Prostate gland (tissue), 2 donors: ENCODE measurements at regions not wholly inside any gene's neighbourhood (a gene's known extent, or its start where the extent isn't known, plus 50 kb on each side); places are given as distances from the start of the nearest gene placed in this dataset.

Source experiments
- DNase-seq: peaks from one replicate; pipeline ENCODE4 v3.0.0-alpha.2; 2019; ENCODE audit warnings: low spot score
- H3K27ac ChIP-seq, 2 donors: fragments of 200-600 bp; sonication (generic); 2 replicates each; pipeline ENCODE4 v1.5.1; 2017 to 2019
- H3K27me3 ChIP-seq: fragments of 200-600 bp; sonication (generic); replicated peaks from 2 replicates; pipeline ENCODE4 v1.5.1; 2019; ENCODE audit not compliant: insufficient read depth
- H3K36me3 ChIP-seq, 2 donors: fragments of 200-600 bp; sonication (generic); 1 replicate in 1 of 2; 2 replicates in 1 of 2; pipeline versions ENCODE4 v1.5.1 to v1.8.1; 2017 to 2019
- H3K4me1 ChIP-seq: fragments of 200-600 bp; sonication (generic); replicated peaks from 2 replicates; pipeline ENCODE4 v1.5.1; 2019
- H3K4me3 ChIP-seq, 2 donors: fragments of 200-600 bp; sonication (generic); 2 replicates each; pipeline ENCODE4 v1.5.1; 2017 to 2019
- H3K9me3 ChIP-seq: fragments of 200-600 bp; sonication (generic); 2 replicates; pipeline ENCODE4 v1.5.1; 2017
- POLR2A ChIP-seq: fragments of 450-650 bp; IDR thresholded peaks from one replicate; pipeline ENCODE4 v1.6.1; 2016; ENCODE audit warnings: antibody characterized with exemption, mild to moderate bottlenecking
- POLR2AphosphoS5 ChIP-seq: sonication (generic); formaldehyde crosslinking; IDR thresholded peaks from one replicate; pipeline ENCODE4 v1.6.1; 2017; ENCODE audit warnings: antibody characterized with exemption
- WGBS: methylation state at CpG from one replicate; pipeline ENCODE4 v1.1.5; 2018; 5-methylcytosine and 5-hydroxymethylcytosine counted together
- intact Hi-C: fragments of 100-400 bp; cut with DNase I; formaldehyde crosslinking; loops from one replicate; pipeline ENCODE4 v1.14.2; 2022
- TF ChIP-seq, protein P1 (sequence below), 4 experiments: fragments of 200-600 bp in 2 of 4; fragments of 450-650 bp in 2 of 4; sonication (generic) in 2 of 4; IDR thresholded peaks; 1 replicate in 3 of 4; 2 replicates in 1 of 4; pipeline ENCODE4 v1.5.1; 2016 to 2019; ENCODE audit warnings: antibody characterized with exemption in 4 of 4, mild to moderate bottlenecking in 2 of 4, moderate library complexity in 2 of 4

DNA sequence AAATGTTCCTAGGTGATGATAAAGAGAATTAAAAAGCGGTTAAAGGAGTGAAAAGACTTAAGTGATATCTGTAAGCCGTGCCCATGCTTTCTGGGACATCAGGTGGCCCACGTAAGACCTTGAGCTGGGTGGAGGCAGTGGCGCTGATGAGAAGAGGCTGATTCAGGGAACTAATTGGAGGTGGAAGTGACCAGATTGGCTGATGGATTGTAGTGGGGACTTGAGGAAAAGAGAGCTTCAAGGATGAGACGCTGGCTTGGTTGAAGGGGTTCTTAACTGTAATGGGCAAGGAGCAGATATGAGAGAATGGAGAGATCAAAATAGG, 69.1 kb upstream of the EP300 start:
- Histone ChIP-seq H3K9me3 (no peaks in the 10 kb centered on the region), H3K36me3 (no peaks in the 10 kb centered on the region), H3K27me3 (no peaks in the 10 kb centered on the region), H3K27ac (peak overlapping the region; percentile 98 to 99), H3K4me3 (no peak overlapping the region), H3K4me1 (no peaks in the 10 kb centered on the region)
- WGBS, result 79% methylated on average over 5 of the region's 5 CpGs
- TF ChIP-seq, protein P1, sequence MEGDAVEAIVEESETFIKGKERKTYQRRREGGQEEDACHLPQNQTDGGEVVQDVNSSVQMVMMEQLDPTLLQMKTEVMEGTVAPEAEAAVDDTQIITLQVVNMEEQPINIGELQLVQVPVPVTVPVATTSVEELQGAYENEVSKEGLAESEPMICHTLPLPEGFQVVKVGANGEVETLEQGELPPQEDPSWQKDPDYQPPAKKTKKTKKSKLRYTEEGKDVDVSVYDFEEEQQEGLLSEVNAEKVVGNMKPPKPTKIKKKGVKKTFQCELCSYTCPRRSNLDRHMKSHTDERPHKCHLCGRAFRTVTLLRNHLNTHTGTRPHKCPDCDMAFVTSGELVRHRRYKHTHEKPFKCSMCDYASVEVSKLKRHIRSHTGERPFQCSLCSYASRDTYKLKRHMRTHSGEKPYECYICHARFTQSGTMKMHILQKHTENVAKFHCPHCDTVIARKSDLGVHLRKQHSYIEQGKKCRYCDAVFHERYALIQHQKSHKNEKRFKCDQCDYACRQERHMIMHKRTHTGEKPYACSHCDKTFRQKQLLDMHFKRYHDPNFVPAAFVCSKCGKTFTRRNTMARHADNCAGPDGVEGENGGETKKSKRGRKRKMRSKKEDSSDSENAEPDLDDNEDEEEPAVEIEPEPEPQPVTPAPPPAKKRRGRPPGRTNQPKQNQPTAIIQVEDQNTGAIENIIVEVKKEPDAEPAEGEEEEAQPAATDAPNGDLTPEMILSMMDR (IDR thresholded peaks at IDR 0.05), result no peak
- no peak for TF ChIP-seq POLR2AphosphoS5
- no peak for TF ChIP-seq POLR2A
- no peak for DNase-seq
- intact Hi-C loops, result loop anchor here (5.0 kb wide), 1 partner anchor 69 kb away; the partner anchor contains the start of gene EP300

DNA sequence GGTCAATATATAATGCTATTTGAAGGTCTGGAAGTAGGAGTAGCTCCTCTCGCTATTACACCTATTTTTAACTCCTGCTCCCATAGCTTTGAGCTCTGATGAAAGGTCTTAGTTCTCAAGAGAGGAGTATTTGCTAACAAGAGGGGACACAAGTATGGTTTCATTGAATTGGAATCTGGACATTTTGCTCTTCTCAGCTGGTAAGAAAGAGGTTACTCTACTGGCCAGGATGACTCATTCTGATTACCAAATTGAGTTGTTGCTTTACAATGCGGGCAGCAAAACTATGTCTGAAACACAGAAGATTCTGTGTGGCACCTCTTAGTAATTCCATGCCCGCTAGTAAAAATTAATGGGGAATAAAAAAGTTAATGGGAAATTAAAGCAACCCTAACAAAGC, 63.6 kb upstream of the EP300 start:
- intact Hi-C loops, result no loop called here
- Histone ChIP-seq H3K36me3 (no peaks in the 10 kb centered on the region), H3K27ac (no peak overlapping the region), H3K4me3 (no peak overlapping the region), H3K9me3 (no peaks in the 10 kb centered on the region), H3K4me1 (no peaks in the 10 kb centered on the region), H3K27me3 (no peaks in the 10 kb centered on the region)
- DNase-seq, result no peak
- 80% methylated on average over 3 of the region's 3 CpGs for WGBS
- TF ChIP-seq, protein P1 (IDR thresholded peaks at IDR 0.05), result no peak
- TF ChIP-seq POLR2AphosphoS5, result no peak
- no peak for TF ChIP-seq POLR2A

DNA sequence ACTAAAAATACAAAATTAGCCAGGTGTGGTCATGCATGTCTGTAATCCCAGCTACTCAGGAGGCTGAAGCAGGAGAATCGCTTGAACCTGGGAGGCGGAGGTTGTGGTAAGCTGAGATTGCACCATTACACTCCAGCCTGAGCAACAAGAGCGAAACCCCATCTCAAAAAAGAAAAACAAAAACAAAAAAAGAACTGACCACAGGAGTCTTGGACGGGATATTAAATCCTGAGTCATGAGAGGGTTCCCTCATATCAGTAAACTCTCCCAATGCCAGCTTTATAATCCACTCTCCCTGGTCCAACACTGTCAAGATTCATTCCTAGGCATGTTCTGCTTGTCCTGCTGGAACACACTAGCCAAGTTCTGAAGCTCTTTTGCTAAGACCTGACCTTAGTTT, 61.5 kb upstream of the EP300 start:
- WGBS, result 91% methylated on average over 4 of the region's 4 CpGs
- DNase-seq, result no peak
- Histone ChIP-seq H3K27ac (no peak overlapping the region), H3K9me3 (no peaks in the 10 kb centered on the region), H3K4me3 (no peak overlapping the region), H3K27me3 (no peaks in the 10 kb centered on the region), H3K4me1 (no peaks in the 10 kb centered on the region), H3K36me3 (no peaks in the 10 kb centered on the region)
- intact Hi-C loops, result no loop called here
- TF ChIP-seq POLR2AphosphoS5 (no peak), POLR2A (no peak)
- TF ChIP-seq, protein P1 (IDR thresholded peaks at IDR 0.05), result no peak

DNA sequence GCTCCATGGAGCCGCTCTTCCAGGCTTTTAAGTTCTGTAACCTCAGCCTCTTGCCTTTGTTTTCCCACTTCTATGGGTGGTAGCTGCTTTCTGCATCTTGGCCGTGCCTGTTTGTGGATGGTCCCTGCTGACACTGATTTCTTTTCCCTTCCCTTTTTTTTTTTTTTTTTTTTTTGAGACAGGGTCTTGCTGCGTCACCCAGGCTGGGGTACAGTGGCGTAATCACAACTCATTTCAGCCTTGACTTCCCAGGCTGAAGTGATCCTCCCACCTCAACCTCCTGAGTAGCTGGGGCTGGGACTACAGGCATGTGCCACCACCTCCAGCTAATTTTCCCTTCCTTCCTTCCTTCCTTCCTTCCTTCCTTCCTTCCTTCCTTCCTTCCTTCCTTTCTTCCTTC, 57.7 kb upstream of the EP300 start:
- TF ChIP-seq, protein P1 (IDR thresholded peaks at IDR 0.05), result no peak
- TF ChIP-seq POLR2AphosphoS5 (no peak), POLR2A (no peak)
- intact Hi-C loops, result no loop called here
- Histone ChIP-seq H3K27me3 (no peaks in the 10 kb centered on the region), H3K4me1 (no peaks in the 10 kb centered on the region), H3K27ac (no peak overlapping the region), H3K9me3 (no peaks in the 10 kb centered on the region), H3K4me3 (no peak overlapping the region), H3K36me3 (no peaks in the 10 kb centered on the region)
- whole genome bisulfite sequencing, result 81% methylated on average over 4 of the region's 4 CpGs
- no peak for DNase-seq

DNA sequence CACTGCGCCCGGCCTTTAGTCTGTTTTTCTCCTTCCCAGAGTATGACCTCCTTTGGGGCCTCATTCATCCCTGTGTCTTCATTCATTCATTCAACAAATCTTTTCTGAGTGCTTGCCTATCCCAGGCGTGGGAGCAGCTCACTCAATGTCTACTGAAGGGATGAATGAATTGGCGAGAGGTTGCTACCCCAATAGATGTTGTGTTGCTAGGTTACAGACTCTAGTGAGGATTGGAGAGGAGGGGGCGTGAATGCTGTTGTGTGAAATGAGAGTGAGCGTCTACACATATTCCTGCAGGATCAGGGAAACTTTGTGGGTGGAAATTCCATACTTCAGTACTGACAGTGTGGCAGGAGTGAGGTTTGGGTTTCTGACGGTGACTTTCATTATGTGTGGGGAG, 55.5 kb upstream of the EP300 start:
- no peak for DNase-seq
- WGBS, result 90% methylated on average over 7 of the region's 7 CpGs
- Histone ChIP-seq H3K36me3 (no peaks in the 10 kb centered on the region), H3K27ac (no peak overlapping the region), H3K4me1 (no peaks in the 10 kb centered on the region), H3K9me3 (no peaks in the 10 kb centered on the region), H3K4me3 (no peak overlapping the region), H3K27me3 (no peaks in the 10 kb centered on the region)
- TF ChIP-seq, protein P1 (IDR thresholded peaks at IDR 0.05), result no peak
- TF ChIP-seq POLR2A (no peak), POLR2AphosphoS5 (no peak)
- intact Hi-C loops, result no loop called here
